HG03565 (cell line): ENCODE measurements at regions not wholly inside any gene's neighbourhood (a gene's known extent, or its start where the extent isn't known, plus 50 kb on each side); places are given as distances from the start of the nearest gene placed in this dataset.
"Not testable (repeated sequence)": the region's sequence is repeated elsewhere in the genome, so short reads cannot be mapped to it uniquely, and the experiment has no call there.

Source experiments
- ATAC-seq: cut with Tn5 transposase; IDR thresholded peaks from one replicate; pipeline ENCODE4 v1.9.1; 2021; ENCODE audit warnings: mild to moderate bottlenecking, moderate library complexity; ENCODE audit not compliant: unreplicated experiment

- ATAC-seq, result no peak
Measured at GRCh38 chr10:59460601-59461000, 98.3 kb upstream of the FAM13C start.

GRCh38 chr10:59456199-59456598, 93.8 kb upstream of the FAM13C start:
- no peak for ATAC-seq

DNA sequence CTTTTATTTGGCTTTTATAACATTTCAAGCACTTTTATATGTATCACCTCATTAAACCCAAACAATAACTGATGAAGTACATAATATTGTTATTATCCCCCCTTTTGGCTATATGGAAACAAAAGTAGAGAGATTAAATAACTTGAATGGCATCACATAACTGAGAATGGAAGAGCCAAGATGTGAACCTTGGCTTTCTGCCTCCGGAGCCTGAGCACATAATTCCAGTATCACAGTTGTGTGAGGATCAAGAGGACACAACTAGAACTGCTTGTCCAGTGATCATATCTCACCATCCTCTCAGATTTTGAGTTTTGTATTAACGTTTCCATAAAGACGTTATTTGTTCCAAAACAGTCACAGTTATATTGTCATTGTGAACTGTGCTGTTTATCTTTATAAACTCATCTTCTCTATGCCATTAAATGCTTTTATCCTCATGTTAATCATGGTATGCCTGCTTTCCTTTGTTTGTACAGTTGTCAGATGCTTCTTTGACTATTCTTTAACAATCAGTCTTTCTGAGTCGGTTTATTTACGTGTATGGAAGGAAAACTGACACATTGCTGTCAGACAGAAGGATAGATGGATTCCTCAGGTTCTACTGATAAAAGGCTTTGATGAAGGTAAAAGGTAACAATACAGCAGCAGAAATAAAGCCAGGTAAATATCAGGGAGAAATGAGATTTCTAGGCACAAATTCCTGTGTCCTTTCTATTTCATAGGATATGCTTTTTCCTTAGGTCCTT, 92.0 kb upstream of the FAM13C start:
- no peak for ATAC-seq

DNA sequence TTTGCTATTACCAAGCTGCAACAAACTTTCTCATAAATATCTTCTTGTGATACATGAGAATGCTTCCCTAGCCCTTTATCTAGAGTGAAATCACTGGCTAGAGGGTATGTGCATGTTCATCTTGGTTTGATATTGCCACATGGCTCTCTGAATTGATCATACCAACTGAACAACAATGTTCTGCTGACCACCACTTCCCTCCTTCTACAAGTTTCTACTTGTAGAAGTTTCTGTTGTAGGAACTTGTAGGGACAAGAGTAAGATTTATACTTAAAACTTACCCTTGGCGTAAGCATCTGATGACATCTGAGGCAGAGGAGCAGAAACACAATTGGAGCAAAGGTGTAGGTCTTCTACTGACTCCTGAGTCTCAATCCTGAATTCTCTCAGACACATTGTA, 86.3 kb upstream of the FAM13C start:
- ATAC-seq, result no peak

DNA sequence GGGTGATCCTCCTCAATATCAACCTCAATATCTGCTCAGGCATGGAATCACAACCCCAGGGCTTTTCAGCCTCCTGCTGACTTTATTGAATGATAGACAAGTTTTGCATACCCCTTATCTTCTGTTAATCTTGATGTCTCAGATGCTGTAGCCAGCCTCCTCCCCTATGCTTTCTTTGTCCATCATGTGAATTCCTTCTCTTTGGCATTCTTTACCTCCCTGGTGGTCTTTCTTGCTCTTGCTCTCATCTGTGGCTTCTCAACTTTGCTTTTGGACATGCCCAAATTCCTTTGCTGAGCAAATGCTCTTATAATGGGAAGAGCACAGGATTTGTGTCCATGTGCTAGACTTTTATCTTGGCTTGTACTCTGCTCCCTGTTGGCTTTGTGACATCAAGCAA, 73.4 kb upstream of the FAM13C start:
- no peak for ATAC-seq

GRCh38 chr10:59434463-59435321, 72.3 kb upstream of the FAM13C start:
- ATAC-seq, result no peak

- ATAC-seq, result no peak
Measured at GRCh38 chr10:59433720-59434428, 71.5 kb upstream of the FAM13C start.

- no peak for ATAC-seq
Measured at GRCh38 chr10:59432207-59432900, 70.0 kb upstream of the FAM13C start.

DNA sequence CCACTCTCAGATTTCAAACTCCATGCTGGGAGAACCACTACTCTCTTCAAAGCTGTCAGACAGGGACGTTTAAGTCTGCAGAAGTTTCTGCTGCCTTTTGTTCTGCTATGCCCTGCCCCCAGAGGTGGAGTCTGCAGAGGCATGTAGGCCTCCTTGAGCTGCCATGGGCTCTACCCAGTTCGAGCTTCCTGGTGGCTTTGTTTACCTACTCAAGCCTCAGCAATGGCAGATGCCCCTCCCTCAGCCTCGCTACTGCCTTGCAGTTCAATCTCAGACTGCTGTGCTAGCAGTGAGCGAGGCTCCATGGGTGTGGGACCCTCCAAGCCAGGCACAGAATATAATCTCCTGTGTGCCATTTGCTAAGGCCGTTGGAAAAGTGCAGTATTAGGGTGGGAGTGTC, 51.4 kb upstream of the FAM13C start:
- ATAC-seq, result not testable (repeated sequence)
